HG02938 (cell line): ENCODE measurements at regions not wholly inside any gene's neighbourhood (a gene's known extent, or its start where the extent isn't known, plus 50 kb on each side); places are given as distances from the start of the nearest gene placed in this dataset.
A peak's percentile ranks its signal among the peaks of the same experiment; 100 is the strongest.

Source experiments
- ATAC-seq: cut with Tn5 transposase; IDR thresholded peaks from one replicate; pipeline ENCODE4 v1.9.1; 2021; ENCODE audit warnings: mild to moderate bottlenecking, moderate library complexity; ENCODE audit not compliant: unreplicated experiment

DNA sequence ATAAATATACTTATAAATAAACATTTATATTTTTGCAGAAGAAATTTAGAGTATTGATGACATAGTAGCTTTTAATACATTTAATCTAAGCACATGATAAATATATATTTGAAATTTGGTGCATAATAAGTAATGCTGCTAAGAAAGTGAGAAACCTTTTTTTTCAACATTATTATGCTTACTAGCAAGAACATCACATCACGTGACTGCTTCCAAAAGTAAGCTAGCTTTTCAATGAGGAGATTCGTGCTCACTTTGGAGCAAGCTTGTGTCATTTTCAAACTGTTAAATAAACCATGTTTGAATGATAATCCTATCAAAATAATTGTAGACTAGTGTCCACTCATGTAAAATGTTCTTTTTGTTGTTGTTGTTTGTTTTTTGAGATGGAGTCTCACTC, 109.0 kb upstream of the SLC4A7 start:
- ATAC-seq = no peak

DNA sequence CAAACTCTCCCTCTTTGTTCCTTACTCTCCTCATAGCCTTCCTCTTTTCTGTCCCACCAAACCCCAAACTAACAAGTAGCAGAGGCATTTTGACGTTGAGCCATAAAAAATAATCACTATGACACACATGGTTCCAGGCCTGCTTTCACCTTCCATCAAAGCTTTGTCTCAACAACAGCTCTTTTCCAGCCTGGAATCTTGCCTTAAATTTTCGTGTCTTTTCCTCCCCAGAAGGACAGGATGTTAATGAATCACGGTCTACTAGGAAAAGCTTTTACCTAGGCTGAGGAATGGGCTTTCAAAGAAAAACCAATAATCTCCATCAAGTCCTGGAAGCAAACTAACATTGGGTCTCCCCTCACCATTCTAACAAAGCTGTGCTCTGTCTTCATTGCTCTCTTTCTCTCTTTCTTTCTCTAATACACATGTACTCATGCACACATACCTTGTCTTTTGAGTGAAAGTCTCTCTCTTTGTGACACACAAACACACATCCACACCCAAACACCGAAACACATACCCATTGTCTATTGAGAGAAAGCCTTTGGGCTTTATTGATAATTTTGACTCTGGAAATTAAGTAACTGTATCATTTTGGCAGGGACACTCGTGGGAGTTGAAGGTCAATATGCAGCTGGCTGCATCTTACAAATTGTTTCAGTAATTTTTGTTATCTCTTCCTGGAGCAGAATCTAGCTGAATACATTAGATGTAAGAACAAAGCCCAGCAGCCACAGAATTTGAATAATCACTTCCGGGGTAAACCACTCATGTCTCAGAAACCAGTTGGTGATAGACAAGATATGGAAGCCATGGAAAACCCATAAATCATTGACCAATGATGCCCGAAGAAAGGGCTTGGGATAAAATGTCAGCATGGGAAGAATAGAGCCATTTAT, 107.4 kb upstream of the SLC4A7 start:
- ATAC-seq = peak; percentile 49

DNA sequence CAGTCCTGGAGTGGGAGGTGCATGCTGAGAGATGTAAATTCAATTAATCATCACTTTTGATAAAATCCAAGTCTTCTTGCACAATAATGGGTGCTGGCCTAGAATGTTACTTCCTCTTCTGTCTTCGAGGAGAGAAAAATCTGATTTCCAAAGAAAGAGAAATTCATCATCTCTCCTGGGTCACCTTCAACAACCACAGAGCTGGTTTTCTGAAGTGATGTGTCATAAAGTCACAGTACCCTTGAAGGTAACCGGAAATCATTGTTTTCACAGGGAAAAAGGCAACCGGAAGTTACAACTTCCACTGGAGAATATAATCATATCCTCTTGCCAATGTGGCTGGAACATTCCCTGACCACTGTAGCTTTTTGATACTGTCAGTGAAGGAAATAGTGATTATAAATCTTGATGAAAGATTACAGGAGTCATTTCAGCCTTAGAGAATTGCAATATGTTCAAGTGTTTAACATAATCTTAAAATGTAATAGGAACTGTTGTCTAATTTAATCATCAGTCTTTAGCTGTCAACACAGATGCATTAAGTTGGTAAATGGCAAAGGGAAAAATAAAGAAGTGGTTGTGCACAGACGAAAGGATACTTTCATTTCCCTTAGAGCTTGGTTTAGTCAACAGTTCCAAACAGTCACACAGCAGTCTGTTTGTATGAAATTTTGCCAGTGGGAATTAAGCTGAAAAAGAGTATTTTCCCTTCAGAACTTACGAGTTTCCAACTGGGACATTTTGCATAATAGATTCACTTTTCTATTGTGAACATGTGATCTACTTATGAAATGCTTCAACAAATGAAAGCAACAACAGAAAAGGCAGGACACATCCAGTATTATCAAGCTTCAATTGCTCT, 106.5 kb upstream of the SLC4A7 start:
- no peak for ATAC-seq

DNA sequence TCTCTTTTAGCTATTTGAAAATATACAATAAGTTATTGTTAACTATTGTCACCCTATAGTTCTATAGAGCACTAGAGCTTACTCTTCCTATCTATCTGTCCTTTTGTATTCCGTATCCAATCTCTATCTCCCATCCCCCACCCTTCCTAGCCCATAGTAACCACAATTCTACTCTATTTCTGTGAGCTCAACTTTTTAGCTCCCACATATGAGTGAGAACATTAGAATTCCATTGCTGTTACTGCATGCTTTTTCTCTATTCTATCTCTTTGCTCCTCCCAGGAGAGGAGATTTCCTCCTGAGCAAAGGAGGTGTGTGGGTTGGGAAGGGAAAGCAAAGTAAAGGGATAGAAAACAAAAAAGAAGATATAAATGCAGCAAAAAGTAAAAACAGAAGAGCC, 105.6 kb upstream of the SLC4A7 start:
- no peak for ATAC-seq

DNA sequence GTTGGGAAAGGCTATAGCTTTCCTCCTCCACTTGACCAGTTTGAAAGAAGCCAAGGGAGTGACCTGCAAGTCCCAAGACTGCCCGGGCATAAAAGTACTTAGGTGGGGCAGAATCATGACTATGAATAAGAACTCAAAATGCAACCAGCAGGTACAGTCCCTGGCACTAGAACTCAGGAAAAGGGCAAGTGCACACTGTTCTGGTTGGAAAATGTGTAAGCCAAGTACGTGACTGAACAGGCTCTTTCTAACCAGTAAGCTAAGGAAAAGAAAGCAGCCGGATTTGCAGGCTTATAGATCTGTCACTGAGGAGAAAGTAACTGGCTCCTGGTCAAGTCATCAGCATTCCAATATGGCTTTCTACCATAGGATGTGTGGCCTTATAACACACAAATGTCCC, 101.2 kb upstream of the SLC4A7 start:
- no peak for ATAC-seq

DNA sequence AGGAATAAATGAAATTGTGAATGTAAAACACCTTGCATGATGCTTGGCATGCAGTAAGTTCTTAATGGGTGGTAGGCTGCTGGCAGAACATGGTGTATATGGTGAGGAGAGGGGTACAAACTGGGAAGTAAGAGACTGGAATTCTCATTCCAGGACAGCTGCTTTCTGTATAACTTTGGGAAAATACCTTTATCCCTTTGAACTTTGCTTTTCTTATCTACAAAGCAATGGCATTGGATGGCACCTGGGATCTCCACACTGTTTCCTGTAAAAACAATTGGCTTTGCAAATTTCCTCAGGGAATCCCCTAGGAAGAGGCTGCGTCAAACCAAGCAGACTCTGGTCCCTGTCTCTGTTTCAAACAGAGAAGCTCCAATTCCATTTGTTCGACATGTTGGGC, 100.7 kb upstream of the SLC4A7 start:
- no peak for ATAC-seq

DNA sequence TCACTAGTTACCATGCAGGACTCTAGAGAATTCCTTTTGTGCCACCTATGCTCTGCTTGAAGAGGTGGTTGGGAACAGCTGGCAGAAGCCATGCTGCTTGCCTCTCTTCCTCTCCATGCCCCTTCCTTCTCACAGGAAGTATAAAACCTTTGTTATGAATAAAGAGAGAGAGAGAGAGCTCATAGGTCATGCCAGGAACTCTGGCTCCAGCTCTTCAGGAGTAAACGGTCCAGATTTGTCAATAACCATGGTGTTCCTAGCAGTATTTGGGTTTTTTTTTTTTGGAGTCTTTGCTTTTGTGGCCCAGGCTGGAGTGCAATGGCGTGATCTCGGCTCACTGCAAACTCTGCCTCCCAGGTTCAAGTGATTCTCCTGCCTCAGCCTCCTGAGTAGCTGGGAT, 97.7 kb upstream of the SLC4A7 start:
- ATAC-seq = no peak

DNA sequence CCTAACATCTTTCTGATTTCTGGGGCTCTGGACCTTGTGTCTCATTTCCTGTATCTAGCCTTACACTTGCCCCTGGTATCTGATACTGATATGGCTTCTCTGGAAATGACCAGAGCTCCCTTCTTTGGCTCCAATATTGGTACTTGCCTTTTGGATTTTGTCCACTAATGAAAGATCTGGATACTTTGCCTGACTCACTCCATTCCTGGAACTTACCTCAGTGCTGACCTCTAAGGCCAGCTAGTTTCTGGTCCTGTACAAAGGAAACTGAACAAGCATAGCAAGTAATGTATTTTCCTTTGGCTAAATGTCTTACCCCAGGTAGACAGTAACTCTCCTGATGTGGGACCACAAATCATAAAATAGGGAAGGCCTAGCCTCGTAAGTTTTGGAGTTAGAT, 93.8 kb upstream of the SLC4A7 start:
- ATAC-seq = no peak

DNA sequence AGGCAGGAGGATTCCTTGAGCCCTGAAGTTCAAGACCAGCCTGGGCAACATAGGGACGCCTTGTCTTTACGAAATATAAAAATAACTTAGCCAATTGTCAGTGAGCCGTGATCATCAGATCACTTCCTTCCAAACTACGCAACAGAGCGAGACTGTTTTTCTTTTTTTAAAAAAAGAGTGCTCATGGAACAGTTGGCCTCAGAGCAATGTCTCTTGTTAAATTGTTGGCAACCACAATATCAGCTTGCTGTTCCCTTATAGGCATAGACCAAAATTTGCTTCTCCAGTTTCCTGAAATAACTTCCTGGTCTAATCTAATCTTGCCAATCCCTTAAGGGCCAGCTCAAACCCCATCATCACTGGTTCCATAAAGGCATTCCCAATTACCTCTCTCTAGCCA, 93.3 kb upstream of the SLC4A7 start:
- no peak for ATAC-seq

DNA sequence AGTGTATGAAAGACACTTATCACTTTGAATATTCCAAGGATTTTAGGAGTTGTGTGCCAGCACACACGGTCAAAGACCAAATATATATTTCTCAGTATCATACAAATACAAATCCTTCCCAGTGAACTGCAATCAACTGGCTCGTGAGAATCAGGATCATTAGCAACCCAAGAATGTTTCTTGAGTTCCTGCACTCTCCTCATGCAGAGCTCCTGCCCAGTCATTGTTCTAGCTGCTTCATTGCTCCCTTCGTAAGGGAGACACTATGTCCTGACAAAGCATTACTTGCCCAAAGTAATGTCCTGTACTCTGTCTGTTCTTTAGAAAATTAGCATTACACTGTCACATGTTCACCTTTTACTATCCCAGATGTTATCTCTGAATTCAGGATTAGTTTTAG, 92.0 kb upstream of the SLC4A7 start:
- ATAC-seq = no peak

DNA sequence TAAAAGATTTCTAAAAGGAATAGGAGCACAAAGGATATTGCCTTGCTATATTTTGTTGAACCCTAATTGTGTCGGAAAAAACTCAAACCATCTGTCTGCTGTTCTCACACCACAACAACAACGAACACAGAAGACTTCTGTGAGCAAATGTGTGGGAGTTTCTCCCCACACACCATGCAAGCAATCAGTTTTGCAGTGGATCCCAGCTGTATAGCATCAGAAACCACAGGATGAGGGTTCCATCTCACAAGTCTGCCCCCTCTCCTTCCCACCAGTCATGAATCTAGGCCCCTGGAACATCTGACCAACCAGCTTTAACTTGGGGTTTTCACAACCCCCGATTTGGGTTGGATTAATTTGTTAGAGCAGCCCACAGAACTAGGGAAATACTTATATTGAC, 91.3 kb upstream of the SLC4A7 start:
- no peak for ATAC-seq

DNA sequence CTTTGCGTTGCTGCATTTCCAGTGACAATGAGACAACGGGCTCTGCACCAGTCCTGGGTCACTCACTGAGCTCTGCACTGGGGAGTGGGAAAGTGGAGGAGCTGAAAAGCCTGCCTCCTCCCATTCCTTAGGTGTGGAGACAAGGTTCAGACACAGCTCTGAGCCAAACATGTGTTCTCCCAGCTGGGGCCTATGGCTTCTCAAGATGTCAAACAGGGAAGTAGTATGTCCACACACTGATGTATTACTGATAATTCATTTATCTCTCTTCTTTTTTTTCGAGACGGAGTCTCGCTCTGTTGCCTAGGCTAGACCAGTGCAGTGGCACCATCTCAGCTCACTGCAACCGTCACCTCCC, 90.2 kb upstream of the SLC4A7 start:
- no peak for ATAC-seq

DNA sequence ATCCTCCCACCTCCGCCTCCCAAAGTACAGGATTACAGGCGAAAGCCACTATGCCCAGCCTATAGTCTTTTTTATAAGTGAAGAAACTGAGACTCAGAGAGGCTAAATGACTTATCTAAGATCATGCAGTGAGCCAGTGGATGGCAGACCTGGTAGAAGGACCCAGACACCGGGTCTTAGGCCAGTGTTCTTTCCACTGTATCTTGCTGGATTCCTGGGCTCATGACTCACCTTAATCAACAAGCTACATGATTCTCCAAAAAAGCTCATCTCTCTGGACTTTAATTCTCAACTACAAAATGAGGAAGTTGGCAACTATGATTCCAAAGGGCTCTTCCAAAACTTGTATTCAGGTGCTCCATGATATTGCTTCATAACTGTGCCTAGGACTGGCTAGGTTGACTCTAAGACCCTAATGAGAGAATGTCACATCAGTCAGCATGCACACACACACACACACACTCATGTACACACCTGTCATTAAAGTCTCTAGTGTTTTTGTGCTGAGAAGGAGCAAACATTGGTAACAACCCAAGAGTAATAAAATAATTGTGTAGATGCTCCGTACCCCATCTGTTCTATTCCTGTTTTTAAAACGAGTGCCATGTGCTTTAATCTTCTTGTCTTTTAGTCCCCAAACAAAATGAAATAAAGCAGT, 89.7 kb upstream of the SLC4A7 start:
- no peak for ATAC-seq

DNA sequence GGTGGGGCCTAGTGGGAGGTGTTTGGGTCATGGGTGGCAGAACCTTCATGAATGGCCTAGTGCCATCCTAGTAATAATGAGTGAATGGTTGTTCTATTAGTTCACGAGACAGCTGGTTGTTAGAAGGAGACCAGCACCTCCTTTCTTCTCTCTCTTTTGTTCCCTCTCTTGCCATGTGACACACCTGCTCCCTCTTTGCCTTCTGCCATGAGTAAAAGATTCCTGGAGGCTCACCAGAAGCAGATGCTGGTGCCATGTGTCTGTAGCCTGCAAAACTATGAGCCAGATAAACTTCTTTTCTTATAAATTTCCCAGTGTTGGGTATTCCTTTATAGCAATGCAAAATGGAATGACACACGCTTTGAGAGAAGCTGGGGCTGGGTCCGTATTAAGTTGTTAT, 89.0 kb upstream of the SLC4A7 start:
- no peak for ATAC-seq

DNA sequence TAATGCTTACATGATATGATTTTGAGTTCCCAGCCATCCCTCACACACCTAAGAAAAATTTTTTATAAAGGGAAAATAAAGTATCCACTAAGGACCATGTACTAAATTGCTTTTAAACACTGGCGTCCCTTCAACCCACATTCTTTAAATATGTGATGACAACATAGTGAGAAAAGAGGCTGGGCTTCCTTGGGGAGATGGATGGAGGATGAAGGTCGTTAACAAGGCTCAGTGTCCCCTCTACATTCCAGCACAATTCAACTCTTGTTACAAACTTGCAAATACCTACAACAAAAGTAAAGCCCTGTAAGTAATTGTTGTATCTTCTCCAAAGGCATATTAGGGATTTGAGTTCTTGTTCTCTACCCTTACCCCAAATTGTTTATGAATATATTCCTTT, 87.2 kb upstream of the SLC4A7 start:
- ATAC-seq = no peak

DNA sequence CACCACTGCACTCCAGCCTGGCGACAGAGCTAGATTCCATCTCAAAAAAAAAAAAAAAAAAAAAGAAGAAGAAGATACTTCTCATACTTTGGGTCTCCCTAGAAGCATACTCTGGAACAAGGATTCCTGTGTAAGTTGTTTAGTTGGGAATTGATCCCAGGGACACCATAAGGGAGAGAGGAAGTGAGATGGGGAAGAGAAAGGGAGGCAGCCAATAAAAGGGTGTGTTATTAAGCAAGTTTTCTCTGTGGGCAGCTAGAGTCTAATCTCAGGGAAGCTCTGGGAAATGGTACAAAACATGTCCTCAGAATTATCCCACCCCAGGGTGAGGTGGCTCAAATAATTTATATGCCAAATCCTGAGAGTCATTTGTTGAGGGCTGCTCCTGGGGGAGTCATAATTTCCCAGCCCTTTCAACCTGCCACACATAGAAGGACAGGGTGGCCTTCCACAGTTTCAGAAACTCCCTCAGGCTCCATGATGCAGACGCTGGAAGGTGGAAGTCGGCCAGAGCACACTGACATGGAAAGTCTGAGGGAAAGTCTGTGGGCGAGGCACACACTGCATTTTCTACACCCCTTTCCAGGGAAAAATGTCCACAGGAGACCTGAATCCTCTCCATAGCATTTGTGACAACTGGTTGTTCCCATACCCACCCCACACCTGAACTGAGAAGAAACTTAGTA, 86.4 kb upstream of the SLC4A7 start:
- ATAC-seq = no peak

DNA sequence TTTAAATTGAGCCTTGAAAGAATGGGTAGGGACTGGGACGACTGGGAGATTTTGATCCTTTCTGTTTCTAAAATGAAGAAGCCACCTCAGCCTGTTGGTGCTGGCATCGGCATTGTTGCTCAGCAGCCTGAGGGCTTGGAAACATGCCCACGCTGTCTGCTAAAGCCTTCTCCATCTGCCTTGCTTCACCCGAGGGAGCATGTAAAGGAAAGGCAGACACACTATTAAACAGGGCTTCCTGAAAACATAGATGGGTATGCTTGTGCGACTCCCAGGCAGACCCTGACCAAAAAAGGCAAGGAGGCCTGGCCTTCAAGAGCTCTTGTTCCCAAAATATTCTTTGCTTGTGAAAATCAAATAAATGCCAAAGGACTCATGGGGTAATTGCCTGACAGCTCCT, 84.2 kb upstream of the SLC4A7 start:
- no peak for ATAC-seq

DNA sequence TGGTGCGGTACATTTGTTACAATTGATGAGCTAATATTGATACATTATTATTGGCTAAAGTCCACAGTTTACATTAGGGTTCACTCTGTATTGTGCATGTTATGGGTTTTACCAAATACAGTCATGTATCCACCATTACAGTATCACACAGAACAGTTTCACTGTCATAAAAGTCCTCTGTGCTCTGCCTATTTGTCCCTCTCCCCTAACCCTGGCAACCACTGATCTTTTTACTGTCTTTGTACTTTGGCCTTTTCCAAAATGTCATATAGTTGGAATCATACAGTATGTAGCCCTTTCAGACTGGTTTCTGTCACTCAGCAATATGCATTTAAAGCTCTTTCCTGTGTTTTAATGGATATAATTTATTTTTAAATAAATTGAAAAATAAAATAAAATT, 83.1 kb upstream of the SLC4A7 start:
- no peak for ATAC-seq

DNA sequence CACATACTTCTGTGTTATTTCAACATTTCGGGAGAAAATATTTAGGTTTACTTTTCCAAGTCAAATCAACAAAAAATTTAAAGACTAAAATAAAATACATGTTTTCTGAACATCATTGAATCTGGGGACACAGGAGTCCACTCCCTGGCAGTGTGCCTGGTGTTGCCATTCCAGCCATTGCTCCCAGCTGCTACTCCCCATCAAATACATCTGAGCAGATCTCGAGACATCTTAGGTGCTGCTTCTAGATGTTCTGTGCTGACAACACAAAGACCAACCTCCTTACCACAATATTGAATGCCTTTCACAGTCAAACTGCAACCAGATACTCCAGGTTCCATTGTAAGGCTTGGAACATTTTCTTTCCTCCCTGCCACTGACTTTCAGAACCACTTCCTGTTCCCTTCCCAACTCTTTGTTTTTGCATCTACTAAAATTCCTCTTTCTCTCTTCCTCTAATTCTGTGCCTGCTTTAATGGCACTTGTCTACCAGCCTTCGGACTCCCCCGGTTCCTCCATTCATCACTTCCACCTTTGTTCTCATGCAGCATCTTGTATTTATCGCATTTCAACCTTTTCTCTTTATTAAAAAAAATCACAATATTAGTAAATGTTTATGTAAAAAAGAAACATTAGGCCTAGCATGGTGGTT, 81.1 kb upstream of the SLC4A7 start:
- ATAC-seq = no peak

DNA sequence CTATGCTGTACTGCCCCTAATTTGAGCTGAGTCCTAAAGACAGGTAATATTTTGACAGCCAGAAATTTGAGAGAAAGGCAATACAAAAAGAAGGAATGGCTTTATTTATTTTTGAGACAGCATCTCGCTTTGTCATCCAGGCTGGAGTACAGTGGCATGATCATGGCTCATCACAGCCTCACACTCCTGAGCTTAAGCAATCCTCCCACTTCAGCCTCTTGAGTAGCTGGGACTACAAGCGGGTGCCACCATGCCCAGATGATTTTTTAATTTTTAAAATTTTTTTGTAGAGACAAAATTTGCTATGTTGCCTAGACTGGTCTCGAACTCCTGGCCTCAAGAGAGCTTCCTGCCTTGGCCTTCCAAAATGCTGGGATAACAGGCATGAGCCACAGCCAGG, 77.4 kb upstream of the SLC4A7 start:
- no peak for ATAC-seq
